Mesothelial cell of epicardium (in vitro differentiated cells): ENCODE measurements at regions not wholly inside any gene's neighbourhood (a gene's known extent, or its start where the extent isn't known, plus 50 kb on each side); places are given as distances from the start of the nearest gene placed in this dataset.

ENCODE experiments used
- DNase-seq, 2 experiments: peaks; one replicate each; pipeline ENCODE4 v3.0.0; 2021; ENCODE audit warnings: low spot score in 2 of 2; ENCODE audit not compliant: unreplicated experiment in 2 of 2
- H3K27ac Mint-ChIP-seq: 2 replicates; pipeline ENCODE4 v1.8.0; 2021; ENCODE audit warnings: mixed read lengths
- H3K27me3 Mint-ChIP-seq: 2 replicates; pipeline ENCODE4 v1.8.0; 2021; ENCODE audit warnings: low read depth, mixed read lengths
- H3K36me3 Mint-ChIP-seq: 2 replicates; pipeline ENCODE4 v1.8.0; 2021; ENCODE audit warnings: mixed read lengths
- H3K4me1 Mint-ChIP-seq: 2 replicates; pipeline ENCODE4 v1.8.0; 2021; ENCODE audit warnings: mixed read lengths
- H3K4me3 Mint-ChIP-seq: 2 replicates; pipeline ENCODE4 v1.8.0; 2021; ENCODE audit warnings: mild to moderate bottlenecking, moderate library complexity, mixed read lengths
- H3K9me3 Mint-ChIP-seq: 2 replicates; pipeline ENCODE4 v1.8.0; 2021; ENCODE audit warnings: mixed read lengths
- CTCF ChIP-seq: fragments of 200-600 bp; sonication (generic); IDR thresholded peaks from one replicate; pipeline ENCODE4 v1.5.0; 2021; ENCODE audit warnings: antibody characterized with exemption; ENCODE audit not compliant: unreplicated experiment

GRCh38 chr2:207390302-207391095 is 139.3 kb upstream of the CREB1 start:
- peaks cover 6% of the 10 kb centered on the region for H3K9me3 Mint-ChIP-seq
- H3K36me3 Mint-ChIP-seq = no peaks in the 10 kb centered on the region
- H3K27ac Mint-ChIP-seq = no peak overlapping the region
- no peak overlapping the region for H3K4me3 Mint-ChIP-seq
- no peak for DNase-seq
- H3K27me3 Mint-ChIP-seq = no peaks in the 10 kb centered on the region
- H3K4me1 Mint-ChIP-seq = peaks cover 15% of the 10 kb centered on the region
- TF ChIP-seq CTCF = no peak

- peaks cover 16% of the 10 kb centered on the region for H3K4me1 Mint-ChIP-seq
- H3K27ac Mint-ChIP-seq = peak overlapping the region; percentile 41
- no peaks in the 10 kb centered on the region for H3K27me3 Mint-ChIP-seq
- H3K9me3 Mint-ChIP-seq = peaks cover 8% of the 10 kb centered on the region
- H3K36me3 Mint-ChIP-seq = no peaks in the 10 kb centered on the region
- no peak overlapping the region for H3K4me3 Mint-ChIP-seq
- TF ChIP-seq CTCF = no peak
- DNase-seq = no peak
Observed at GRCh38 chr2:207394203-207394781, 135.5 kb upstream of the CREB1 start.

GRCh38 chr2:207394812-207395534 is 134.8 kb upstream of the CREB1 start:
- H3K4me3 Mint-ChIP-seq = no peak overlapping the region
- TF ChIP-seq CTCF = no peak

GRCh38 chr2:207395535-207396251 is 134.1 kb upstream of the CREB1 start:
- Mint-ChIP-seq H3K27me3 (no peaks in the 10 kb centered on the region), H3K27ac (no peak overlapping the region), H3K4me1 (peaks cover 16% of the 10 kb centered on the region), H3K36me3 (no peaks in the 10 kb centered on the region), H3K4me3 (no peak overlapping the region), H3K9me3 (peaks cover 8% of the 10 kb centered on the region)
- no peak for TF ChIP-seq CTCF
- DNase-seq = no peak

More at GRCh38 chr2:207394812-207395534, 134.8 kb upstream of the CREB1 start:
- no peak for DNase-seq
- Mint-ChIP-seq H3K36me3 (no peaks in the 10 kb centered on the region), H3K4me1 (peaks cover 16% of the 10 kb centered on the region), H3K27ac (peak overlapping the region; percentile 47), H3K27me3 (no peaks in the 10 kb centered on the region), H3K9me3 (peaks cover 8% of the 10 kb centered on the region)

- no peaks in the 10 kb centered on the region for H3K27me3 Mint-ChIP-seq
- H3K9me3 Mint-ChIP-seq = peaks cover 8% of the 10 kb centered on the region
- no peaks in the 10 kb centered on the region for H3K36me3 Mint-ChIP-seq
- no peak for TF ChIP-seq CTCF
- no peak overlapping the region for H3K27ac Mint-ChIP-seq
- no peak for DNase-seq
- H3K4me3 Mint-ChIP-seq = no peak overlapping the region
- H3K4me1 Mint-ChIP-seq = peaks cover 16% of the 10 kb centered on the region
Observed at GRCh38 chr2:207397917-207398655, 131.7 kb upstream of the CREB1 start.
